Mesendoderm (in vitro differentiated cells): ENCODE measurements at regions not wholly inside any gene's neighbourhood (a gene's known extent, or its start where the extent isn't known, plus 50 kb on each side); places are given as distances from the start of the nearest gene placed in this dataset.
A peak's percentile ranks its signal among the peaks of the same experiment; 100 is the strongest.

Source experiments
- DNase-seq: peaks from one replicate; pipeline ENCODE4 v3.0.0; 2013
- H2AK5ac ChIP-seq: 2 replicates; pipeline ENCODE4 v1.6.1; 2013; ENCODE audit warnings: low read length, inconsistent platforms
- H2BK120ac ChIP-seq: 2 replicates; pipeline ENCODE4 v1.6.1; 2013; ENCODE audit warnings: low read depth, mild to moderate bottlenecking, low read length, moderate library complexity, mixed read lengths
- H2BK15ac ChIP-seq: replicated peaks from 2 replicates; pipeline ENCODE4 v1.6.1; 2013; ENCODE audit warnings: low read depth, mild to moderate bottlenecking, moderate library complexity
- H2BK5ac ChIP-seq: 2 replicates; pipeline ENCODE4 v1.6.1; 2013; ENCODE audit warnings: low read length, inconsistent platforms
- H3K18ac ChIP-seq: 2 replicates; pipeline ENCODE4 v1.6.1; 2013; ENCODE audit warnings: mild to moderate bottlenecking, low read length, mixed read lengths
- H3K23ac ChIP-seq: one replicate; pipeline ENCODE4 v1.6.1; 2013; ENCODE audit warnings: low read length
- H3K27ac ChIP-seq: 2 replicates; pipeline ENCODE4 v1.5.1; 2013; ENCODE audit warnings: low read depth, mild to moderate bottlenecking, inconsistent platforms, low read length, moderate library complexity
- H3K27me3 ChIP-seq: 2 replicates; pipeline ENCODE4 v1.6.1; 2013; ENCODE audit warnings: low read length, control low read depth, mild to moderate bottlenecking, inconsistent platforms; ENCODE audit not compliant: insufficient read depth, poor library complexity
- H3K36me3 ChIP-seq: 2 replicates; pipeline ENCODE4 v1.6.1; 2013; ENCODE audit warnings: low read length, inconsistent platforms; ENCODE audit not compliant: control insufficient read depth, insufficient read depth
- H3K4ac ChIP-seq: one replicate; pipeline ENCODE4 v1.6.1; 2013; ENCODE audit warnings: low read depth, mild to moderate bottlenecking, low read length, moderate library complexity
- H3K4me1 ChIP-seq: 2 replicates; pipeline ENCODE4 v1.6.1; 2013; ENCODE audit warnings: low read depth, low read length, inconsistent platforms; ENCODE audit not compliant: control insufficient read depth
- H3K4me2 ChIP-seq: 2 replicates; pipeline ENCODE4 v1.6.1; 2013; ENCODE audit warnings: low read length
- H3K4me3 ChIP-seq: 2 replicates; pipeline ENCODE4 v1.5.1; 2013; ENCODE audit warnings: mild to moderate bottlenecking, low read length
- H3K56ac ChIP-seq: one replicate; pipeline ENCODE4 v1.6.1; 2013; ENCODE audit warnings: low read length
- H3K79me1 ChIP-seq: 2 replicates; pipeline ENCODE4 v1.6.1; 2013; ENCODE audit warnings: low read length, inconsistent platforms
- H3K79me2 ChIP-seq: 2 replicates; pipeline ENCODE4 v1.6.1; 2013; ENCODE audit warnings: mild to moderate bottlenecking, low read length; ENCODE audit not compliant: control insufficient read depth, insufficient read depth
- H3K9ac ChIP-seq: 2 replicates; pipeline ENCODE4 v1.6.1; 2013; ENCODE audit warnings: low read length, inconsistent platforms
- H4K5ac ChIP-seq: one replicate; pipeline ENCODE4 v1.6.1; 2013; ENCODE audit warnings: low read length
- H4K8ac ChIP-seq: one replicate; pipeline ENCODE4 v1.6.1; 2013; ENCODE audit warnings: low read depth, mild to moderate bottlenecking, control low read depth, low read length, moderate library complexity
- WGBS: extraction: QIAGEN DNeasy Blood & Tissue Kit; methylation state at CpG from one replicate; pipeline ENCODE4 v1.1.7; 2013; ENCODE audit warnings: low lambda C conversion rate, missing lambda C conversion rate; ENCODE audit not compliant: insufficient coverage; ENCODE audit errors: extremely low coverage; 5-methylcytosine and 5-hydroxymethylcytosine counted together

GRCh38 chr17:65457183-65457582 is 104.3 kb downstream of the AXIN2 start:
- H4K5ac ChIP-seq, result no peak overlapping the region
- H2BK15ac ChIP-seq, result no peak overlapping the region
- H3K36me3 ChIP-seq, result no peaks in the 10 kb centered on the region
- no peak overlapping the region for H3K18ac ChIP-seq
- no peak overlapping the region for H3K4me3 ChIP-seq
- H4K8ac ChIP-seq, result no peak overlapping the region
- no peak overlapping the region for H3K4ac ChIP-seq
- no peak overlapping the region for H3K56ac ChIP-seq
- H3K4me1 ChIP-seq, result peaks cover 9% of the 10 kb centered on the region
- no CpG with 5 or more reads among the region's 3 CpGs for WGBS
- no peak overlapping the region for H3K9ac ChIP-seq
- no peaks in the 10 kb centered on the region for H3K27me3 ChIP-seq
- H3K4me2 ChIP-seq, result no peak overlapping the region
- DNase-seq, result no peak
- H3K23ac ChIP-seq, result peak overlapping the region; percentile 85
- no peak overlapping the region for H2BK120ac ChIP-seq
- H3K27ac ChIP-seq, result no peak overlapping the region
- no peak overlapping the region for H2AK5ac ChIP-seq
- H3K79me1 ChIP-seq, result no peaks in the 10 kb centered on the region
- no peak overlapping the region for H2BK5ac ChIP-seq
- no peaks in the 10 kb centered on the region for H3K79me2 ChIP-seq

GRCh38 chr17:65456368-65457151 is 104.9 kb downstream of the AXIN2 start:
- Histone ChIP-seq H3K27me3 (no peaks in the 10 kb centered on the region), H3K4ac (no peak overlapping the region), H3K4me1 (peaks cover 9% of the 10 kb centered on the region), H3K79me1 (no peaks in the 10 kb centered on the region), H2AK5ac (no peak overlapping the region), H3K79me2 (no peaks in the 10 kb centered on the region), H3K56ac (no peak overlapping the region), H4K5ac (no peak overlapping the region), H3K4me2 (no peak overlapping the region), H3K4me3 (no peak overlapping the region), H2BK5ac (no peak overlapping the region), H4K8ac (no peak overlapping the region), H3K9ac (no peak overlapping the region), H2BK120ac (no peak overlapping the region), H2BK15ac (no peak overlapping the region), H3K27ac (no peak overlapping the region), H3K18ac (no peak overlapping the region), H3K23ac (no peak overlapping the region), H3K36me3 (no peaks in the 10 kb centered on the region)
- no peak for DNase-seq
- no CpG with 5 or more reads among the region's 7 CpGs for WGBS

- Histone ChIP-seq H3K4ac (no peak overlapping the region), H3K4me2 (no peak overlapping the region), H4K5ac (no peak overlapping the region), H3K4me1 (peaks cover 9% of the 10 kb centered on the region), H3K79me2 (no peaks in the 10 kb centered on the region), H2BK15ac (no peak overlapping the region), H3K9ac (no peak overlapping the region), H3K4me3 (no peak overlapping the region), H2BK120ac (no peak overlapping the region), H2AK5ac (no peak overlapping the region), H3K18ac (no peak overlapping the region), H2BK5ac (no peak overlapping the region), H3K36me3 (no peaks in the 10 kb centered on the region), H3K23ac (no peak overlapping the region), H3K79me1 (no peaks in the 10 kb centered on the region), H3K27me3 (no peaks in the 10 kb centered on the region), H4K8ac (no peak overlapping the region), H3K27ac (no peak overlapping the region), H3K56ac (no peak overlapping the region)
- WGBS, result no CpG with 5 or more reads among the region's 7 CpGs
- DNase-seq, result peak; percentile 71
Observed at GRCh38 chr17:65455972-65456343, 105.5 kb downstream of the AXIN2 start.

- Histone ChIP-seq H2BK5ac (no peak overlapping the region), H3K4me3 (no peak overlapping the region), H3K79me1 (no peaks in the 10 kb centered on the region), H3K9ac (no peak overlapping the region), H3K79me2 (no peaks in the 10 kb centered on the region), H3K18ac (no peak overlapping the region), H2BK120ac (no peak overlapping the region), H2AK5ac (no peak overlapping the region), H4K5ac (no peak overlapping the region), H3K4me2 (no peak overlapping the region), H3K23ac (no peak overlapping the region), H3K56ac (no peak overlapping the region), H2BK15ac (no peak overlapping the region), H3K4ac (no peak overlapping the region), H3K27me3 (no peaks in the 10 kb centered on the region), H3K36me3 (no peaks in the 10 kb centered on the region), H4K8ac (no peak overlapping the region), H3K27ac (no peak overlapping the region), H3K4me1 (peaks cover 9% of the 10 kb centered on the region)
- no peak for DNase-seq
- no CpG with 5 or more reads among the region's 11 CpGs for whole genome bisulfite sequencing
Observed at GRCh38 chr17:65455154-65455971, 106.1 kb downstream of the AXIN2 start.

GRCh38 chr17:65453204-65453931 is 108.1 kb downstream of the AXIN2 start:
- Histone ChIP-seq H3K27ac (no peak overlapping the region), H4K5ac (no peak overlapping the region), H3K56ac (no peak overlapping the region), H2BK120ac (no peak overlapping the region), H3K4me1 (no peaks in the 10 kb centered on the region), H3K4me3 (no peak overlapping the region), H3K9ac (no peak overlapping the region), H4K8ac (no peak overlapping the region), H3K36me3 (no peaks in the 10 kb centered on the region), H3K23ac (no peak overlapping the region), H3K79me2 (no peaks in the 10 kb centered on the region), H3K18ac (no peak overlapping the region), H2AK5ac (no peak overlapping the region), H3K4me2 (no peak overlapping the region), H3K27me3 (no peaks in the 10 kb centered on the region), H3K79me1 (no peaks in the 10 kb centered on the region), H3K4ac (no peak overlapping the region), H2BK5ac (no peak overlapping the region), H2BK15ac (no peak overlapping the region)
- peak; percentile 87 for DNase-seq
- WGBS, result no CpG with 5 or more reads among the region's 4 CpGs
